Heart left ventricle (tissue), 16 donors: ENCODE measurements at regions not wholly inside any gene's neighbourhood (a gene's known extent, or its start where the extent isn't known, plus 50 kb on each side); places are given as distances from the start of the nearest gene placed in this dataset.

Source experiments
- ATAC-seq, 4 donors: fragments of 200-7000 bp; cut with Tn5 transposase; one replicate each; pipeline ENCODE4 v1.9.1; 2020 to 2022; ENCODE audit warnings: moderate library complexity in 4 of 4, mild to moderate bottlenecking in 3 of 4, moderate number of reproducible peaks in 1 of 4
- DNase-seq, 5 donors: peaks; one replicate each; pipeline ENCODE4 v3.0.0-alpha.2; 2020
- H3K27ac ChIP-seq, 12 donors: fragments of 200-600 bp; sonication (generic) in 4 of 12; one replicate each; pipeline versions ENCODE4 v1.5.0 to v1.8.0; 2016 to 2022; ENCODE audit warnings: mild to moderate bottlenecking in 2 of 12
- H3K27me3 ChIP-seq, 9 donors: fragments of 200-600 bp; sonication (generic) in 2 of 9; one replicate each; pipeline versions ENCODE4 v1.5.1 to v1.8.0; 2016 to 2022; ENCODE audit warnings: mild to moderate bottlenecking in 3 of 9
- H3K36me3 ChIP-seq, 9 donors: fragments of 200-600 bp; sonication (generic) in 2 of 9; one replicate each; pipeline versions ENCODE4 v1.5.0 to v1.8.0; 2018 to 2022; ENCODE audit warnings: mild to moderate bottlenecking in 2 of 9
- H3K4me1 ChIP-seq, 12 donors: fragments of 200-600 bp; sonication (generic) in 4 of 12; one replicate each; pipeline versions ENCODE4 v1.5.0 to v1.8.0; 2016 to 2022; ENCODE audit warnings: mild to moderate bottlenecking in 3 of 12
- H3K4me3 ChIP-seq, 12 donors: fragments of 200-600 bp; sonication (generic) in 4 of 12; one replicate each; pipeline versions ENCODE4 v1.5.0 to v1.8.0; 2017 to 2022; ENCODE audit warnings: mild to moderate bottlenecking in 9 of 12, moderate library complexity in 4 of 12
- H3K9me3 ChIP-seq, 12 donors: fragments of 200-600 bp; sonication (generic) in 4 of 12; one replicate each; pipeline versions ENCODE4 v1.5.0 to v1.8.0; 2016 to 2022; ENCODE audit warnings: mild to moderate bottlenecking in 1 of 12
- CTCF ChIP-seq, 12 donors: fragments of 200-600 bp; sonication (generic) in 4 of 12; IDR thresholded peaks; one replicate each; pipeline versions ENCODE4 v1.5.0 to v1.8.0; 2018 to 2022; ENCODE audit warnings: antibody characterized with exemption in 12 of 12, mild to moderate bottlenecking in 5 of 12
- POLR2A ChIP-seq, 2 donors: fragments of 450-650 bp; IDR thresholded peaks; one replicate each; pipeline ENCODE4 v1.6.1; 2017; ENCODE audit warnings: antibody characterized with exemption in 2 of 2, mild to moderate bottlenecking in 2 of 2, moderate library complexity in 2 of 2
- WGBS, 4 donors: extraction: QIAGEN DNeasy Blood & Tissue Kit in 2 of 4; methylation state at CpG; one replicate each; pipeline versions ENCODE4 v1.1.5 to v1.1.7; 2013 to 2018; 5-methylcytosine and 5-hydroxymethylcytosine counted together
- intact Hi-C, 10 donors: fragments of 100-400 bp; cut with DNase I; formaldehyde crosslinking; loops; one replicate each; pipeline versions ENCODE4 v1.11.1 to v1.14.2; 2022
- donor health status: ischemic (EF 13 %, LVEDD 7.1; RV severe dilation, severe dysfunction).
- donor health status: healthy with polysubstance abuse.
- donor health status: DM: no; HTN: yes; CAD: no.
- donor health status: DM: no; HTN: no; CAD: no.
- donor health status: ischemic (EF 25% LVEDD 6.9; RV normal size, moderate dysfunction).
- donor health status: ischemic (EF 25% LVEDD 5.7; RV mildly dilated, moderate dysfunction).
- donor health status: healthy.
- donor health status: DM: yes; HTN: yes; CAD: no.
- donor health status: ischemic (EF 35%, LVEDD 5.7; RV mildly dilated, moderate dysfunction).
- donor health status: nonischemic (EF 11% LVEDD 7.7; RV severe dilation, severe dysfunction).
- donor health status: DM: yes; HTN: yes; CAD: no.
- donor health status: PGD.
- donor health status: ischemic (EF 29% LVEDD 5.4; RV normal size, mild dysfunction).
- donor health status: nonischemic (EF 23%, LVEDD 6.1; RV moderate dilation, normal function).

- Histone ChIP-seq H3K4me3 (no peak overlapping the region), H3K27ac (no peak overlapping the region), H3K9me3 (peaks cover 0 to 8% (median 0%) of the 10 kb centered on the region in 12 donors), H3K36me3 (no peaks in the 10 kb centered on the region), H3K4me1 (no peaks in the 10 kb centered on the region), H3K27me3 (no peaks in the 10 kb centered on the region)
- TF ChIP-seq CTCF (IDR thresholded peaks at IDR 0.05) (no peak), POLR2A (IDR thresholded peaks at IDR 0.05) (no peak)
- 57 to 61% (median 59%) methylated on average over 3 of the region's 3 CpGs for WGBS, 4 donors
- DNase-seq (no peak), ATAC-seq (no peak)
- intact Hi-C loops: no loop called here
Observed at GRCh38 chr9:117574099-117574498, 130.1 kb upstream of the TLR4 start.

GRCh38 chr9:117564839-117565238 is 139.4 kb upstream of the TLR4 start:
- intact Hi-C loops: no loop called here
- ATAC-seq (no peak), DNase-seq (no peak)
- H3K36me3 ChIP-seq: no peaks in the 10 kb centered on the region
- no peaks in the 10 kb centered on the region for H3K27me3 ChIP-seq
- no peak overlapping the region for H3K27ac ChIP-seq
- H3K4me1 ChIP-seq: no peaks in the 10 kb centered on the region
- 50 to 63% (median 57%) methylated on average over 1 of the region's 1 CpG for WGBS, 4 donors
- peaks cover 0 to 2% (median 0%) of the 10 kb centered on the region in 12 donors for H3K9me3 ChIP-seq
- TF ChIP-seq POLR2A (IDR thresholded peaks at IDR 0.05) (no peak), CTCF (IDR thresholded peaks at IDR 0.05) (no peak)
- no peak overlapping the region for H3K4me3 ChIP-seq

- no peak for TF ChIP-seq CTCF (IDR thresholded peaks at IDR 0.05)
- no peak for TF ChIP-seq POLR2A (IDR thresholded peaks at IDR 0.05)
- Histone ChIP-seq H3K27me3 (no peaks in the 10 kb centered on the region), H3K9me3 (peaks cover 0 to 2% (median 0%) of the 10 kb centered on the region in 12 donors), H3K27ac (no peak overlapping the region), H3K4me1 (no peaks in the 10 kb centered on the region), H3K36me3 (no peaks in the 10 kb centered on the region), H3K4me3 (no peak overlapping the region)
- DNase-seq: no peak
- no peak for ATAC-seq
- intact Hi-C loops: no loop called here
- WGBS, 4 donors: 45 to 54% (median 49%) methylated on average over 2 of the region's 2 CpGs
Observed at GRCh38 chr9:117561761-117562160, 142.4 kb upstream of the TLR4 start.

GRCh38 chr9:117555964-117556629 is 141.2 kb upstream of the ASTN2 start:
- Histone ChIP-seq H3K4me1 (no peaks in the 10 kb centered on the region), H3K36me3 (no peaks in the 10 kb centered on the region), H3K27ac (no peak overlapping the region), H3K9me3 (peaks cover 0 to 2% (median 0%) of the 10 kb centered on the region in 12 donors), H3K27me3 (peaks cover 0 to 2% (median 0%) of the 10 kb centered on the region in 9 donors), H3K4me3 (no peak overlapping the region)
- ATAC-seq (peak in 1 of 4 donors; percentile 36), DNase-seq (peak in 2 of 5 donors; percentile 10 to 34)
- 53 to 56% (median 55%) methylated on average over 5 of the region's 5 CpGs for WGBS, 4 donors
- intact Hi-C loops: loop anchor here in 1 of 10 donors (5.0 kb wide), 1 partner anchor 69 kb away; no protein-coding TSS in a partner anchor
- peak in 11 of 12 donors; percentile 17 to 58 (median 40) for TF ChIP-seq CTCF (IDR thresholded peaks at IDR 0.05)
- TF ChIP-seq POLR2A (IDR thresholded peaks at IDR 0.05): no peak
